Bronchial epithelial cell (primary cell): ENCODE measurements at regions not wholly inside any gene's neighbourhood (a gene's known extent, or its start where the extent isn't known, plus 50 kb on each side); places are given as distances from the start of the nearest gene placed in this dataset.

ENCODE experiments used
- DNase-seq: peaks from one replicate; pipeline ENCODE4 v3.0.0-alpha.2; 2010; ENCODE audit warnings: low read depth
- FAIRE-seq: peaks from 2 replicates; lab custom pipeline; 2011; peaks lifted over from hg19 to GRCh38; lab: Jason Lieb, UNC
- H3K27me3 ChIP-seq: 2 replicates; pipeline ENCODE4 v1.5.1; 2011; ENCODE audit warnings: low read length; ENCODE audit not compliant: control insufficient read depth, insufficient read depth
- H3K36me3 ChIP-seq: 2 replicates; pipeline ENCODE4 v1.5.1; 2011; ENCODE audit warnings: low read length; ENCODE audit not compliant: control insufficient read depth, insufficient read depth
- H3K4me3 ChIP-seq: 2 replicates; pipeline ENCODE4 v1.5.1; 2011; ENCODE audit warnings: mild to moderate bottlenecking, low read depth, low read length, control low read depth
- TF ChIP-seq, protein P1 (sequence below): IDR thresholded peaks from 2 replicates; pipeline ENCODE4 v1.5.1; 2011; ENCODE audit warnings: mild to moderate bottlenecking, moderate library complexity, low read length, control low read depth, inconsistent platforms; ENCODE audit not compliant: insufficient read depth, severe bottlenecking

DNA sequence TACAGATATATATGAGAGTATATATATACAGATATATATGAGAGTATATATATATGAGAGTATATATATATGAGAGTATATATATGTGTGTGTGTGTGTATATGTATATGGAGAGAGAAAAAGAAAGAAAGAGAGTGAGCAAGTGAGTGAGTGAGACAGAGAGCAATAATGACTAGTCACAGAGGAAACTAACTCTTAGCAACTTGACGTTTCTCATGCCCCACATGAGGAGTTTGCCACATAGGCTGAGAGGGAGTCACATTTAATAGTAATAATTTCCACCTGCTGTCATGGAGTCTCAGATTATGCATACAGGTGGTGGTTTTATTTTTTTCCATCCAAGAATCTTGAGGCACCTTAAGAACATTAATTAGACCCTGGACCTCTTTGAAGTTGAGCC, 199.9 kb downstream of the GATA3 start:
- Histone ChIP-seq H3K4me3 (no peak overlapping the region), H3K27me3 (no peaks in the 10 kb centered on the region), H3K36me3 (no peaks in the 10 kb centered on the region)
- TF ChIP-seq, protein P1, sequence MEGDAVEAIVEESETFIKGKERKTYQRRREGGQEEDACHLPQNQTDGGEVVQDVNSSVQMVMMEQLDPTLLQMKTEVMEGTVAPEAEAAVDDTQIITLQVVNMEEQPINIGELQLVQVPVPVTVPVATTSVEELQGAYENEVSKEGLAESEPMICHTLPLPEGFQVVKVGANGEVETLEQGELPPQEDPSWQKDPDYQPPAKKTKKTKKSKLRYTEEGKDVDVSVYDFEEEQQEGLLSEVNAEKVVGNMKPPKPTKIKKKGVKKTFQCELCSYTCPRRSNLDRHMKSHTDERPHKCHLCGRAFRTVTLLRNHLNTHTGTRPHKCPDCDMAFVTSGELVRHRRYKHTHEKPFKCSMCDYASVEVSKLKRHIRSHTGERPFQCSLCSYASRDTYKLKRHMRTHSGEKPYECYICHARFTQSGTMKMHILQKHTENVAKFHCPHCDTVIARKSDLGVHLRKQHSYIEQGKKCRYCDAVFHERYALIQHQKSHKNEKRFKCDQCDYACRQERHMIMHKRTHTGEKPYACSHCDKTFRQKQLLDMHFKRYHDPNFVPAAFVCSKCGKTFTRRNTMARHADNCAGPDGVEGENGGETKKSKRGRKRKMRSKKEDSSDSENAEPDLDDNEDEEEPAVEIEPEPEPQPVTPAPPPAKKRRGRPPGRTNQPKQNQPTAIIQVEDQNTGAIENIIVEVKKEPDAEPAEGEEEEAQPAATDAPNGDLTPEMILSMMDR: no peak
- DNase-seq: no peak
- no peak for FAIRE-seq

DNA sequence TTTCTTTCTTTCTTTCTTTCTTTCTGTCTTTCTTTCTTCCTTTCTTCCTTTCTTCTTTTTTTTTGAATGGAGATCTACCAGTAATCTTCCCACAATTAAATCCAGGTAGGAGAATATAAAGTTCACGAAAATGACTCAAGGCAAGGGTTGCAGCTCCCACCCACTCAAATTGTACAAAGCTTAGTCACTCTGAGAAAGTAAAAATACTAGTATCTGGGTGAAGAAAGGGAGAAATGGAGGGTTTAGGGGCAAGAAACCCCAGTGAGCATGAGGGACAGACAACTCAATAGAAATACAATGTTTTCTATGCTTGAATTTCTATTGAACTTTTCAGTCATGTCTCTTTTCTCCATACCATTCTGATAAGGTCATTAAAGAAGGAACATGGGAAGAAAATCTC, 200.8 kb downstream of the GATA3 start:
- TF ChIP-seq, protein P1: no peak
- Histone ChIP-seq H3K27me3 (no peaks in the 10 kb centered on the region), H3K36me3 (no peaks in the 10 kb centered on the region), H3K4me3 (no peak overlapping the region)
- no peak for FAIRE-seq
- no peak for DNase-seq

DNA sequence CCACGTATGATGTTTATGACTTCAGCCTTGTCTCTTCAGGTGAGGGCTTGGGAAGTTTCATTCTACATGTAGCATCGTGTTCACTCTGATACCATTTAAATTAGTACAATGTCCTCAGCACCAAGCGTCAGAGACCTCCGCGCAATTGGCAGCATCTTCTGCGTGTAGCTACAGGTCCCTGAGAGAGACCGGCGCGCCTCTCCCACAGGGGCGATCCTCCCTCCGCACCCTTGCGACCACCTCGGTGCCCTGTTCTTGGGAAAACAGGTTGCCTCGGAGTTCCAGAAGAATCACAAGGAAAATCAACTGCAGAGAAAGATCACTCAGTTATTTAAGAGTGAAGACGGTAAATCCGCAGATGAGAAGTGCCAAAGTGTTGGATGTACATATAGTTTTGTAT, 206.2 kb downstream of the GATA3 start:
- TF ChIP-seq, protein P1: no peak
- no peak for DNase-seq
- H3K27me3 ChIP-seq: no peaks in the 10 kb centered on the region
- H3K36me3 ChIP-seq: no peaks in the 10 kb centered on the region
- H3K4me3 ChIP-seq: no peak overlapping the region
- FAIRE-seq: no peak

DNA sequence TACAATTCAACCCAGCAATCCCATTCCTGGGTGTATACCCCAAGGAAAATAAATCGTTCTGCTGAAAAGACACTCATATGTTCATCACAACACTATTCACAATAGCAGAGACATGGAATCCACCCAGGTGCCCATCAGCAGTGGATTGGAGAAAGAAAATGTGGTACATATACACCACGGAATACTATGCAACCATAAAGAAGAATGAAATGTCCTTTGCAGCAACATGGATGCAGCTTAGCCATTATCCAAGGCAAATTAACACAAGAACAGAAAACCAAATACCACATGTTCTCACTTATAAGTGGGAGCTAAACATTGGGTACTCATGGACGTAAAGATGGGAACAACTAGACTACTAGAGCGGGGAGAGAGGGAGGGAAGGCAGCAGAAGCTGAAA, 207.8 kb downstream of the GATA3 start:
- TF ChIP-seq, protein P1: no peak

DNA sequence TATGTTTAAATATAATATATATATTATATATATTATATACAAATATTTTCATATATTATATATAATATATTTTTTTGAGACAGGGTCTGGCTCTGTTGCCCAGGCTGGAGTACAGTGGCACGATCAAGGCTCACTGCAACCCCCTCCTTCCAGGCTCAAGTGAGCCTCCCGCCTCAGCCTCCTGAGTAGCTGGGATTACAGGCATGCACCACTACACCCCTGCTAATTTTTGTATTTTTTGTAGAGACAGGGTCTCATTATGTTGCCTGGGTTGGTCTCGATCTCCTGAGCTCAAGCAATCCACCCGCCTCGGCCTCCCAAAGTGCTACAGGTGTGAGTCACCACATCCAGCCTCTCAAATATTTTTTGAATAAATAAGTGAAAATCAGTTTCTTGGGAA, 215.5 kb downstream of the GATA3 start:
- Histone ChIP-seq H3K4me3 (no peak overlapping the region), H3K27me3 (no peaks in the 10 kb centered on the region), H3K36me3 (no peaks in the 10 kb centered on the region)
- DNase-seq (no peak), FAIRE-seq (no peak)
- TF ChIP-seq, protein P1: no peak

More for the DNA sequence above, 207.8 kb downstream of the GATA3 start:
- DNase-seq (no peak), FAIRE-seq (no peak)
- no peak overlapping the region for H3K4me3 ChIP-seq
- no peaks in the 10 kb centered on the region for H3K36me3 ChIP-seq
- H3K27me3 ChIP-seq: no peaks in the 10 kb centered on the region

DNA sequence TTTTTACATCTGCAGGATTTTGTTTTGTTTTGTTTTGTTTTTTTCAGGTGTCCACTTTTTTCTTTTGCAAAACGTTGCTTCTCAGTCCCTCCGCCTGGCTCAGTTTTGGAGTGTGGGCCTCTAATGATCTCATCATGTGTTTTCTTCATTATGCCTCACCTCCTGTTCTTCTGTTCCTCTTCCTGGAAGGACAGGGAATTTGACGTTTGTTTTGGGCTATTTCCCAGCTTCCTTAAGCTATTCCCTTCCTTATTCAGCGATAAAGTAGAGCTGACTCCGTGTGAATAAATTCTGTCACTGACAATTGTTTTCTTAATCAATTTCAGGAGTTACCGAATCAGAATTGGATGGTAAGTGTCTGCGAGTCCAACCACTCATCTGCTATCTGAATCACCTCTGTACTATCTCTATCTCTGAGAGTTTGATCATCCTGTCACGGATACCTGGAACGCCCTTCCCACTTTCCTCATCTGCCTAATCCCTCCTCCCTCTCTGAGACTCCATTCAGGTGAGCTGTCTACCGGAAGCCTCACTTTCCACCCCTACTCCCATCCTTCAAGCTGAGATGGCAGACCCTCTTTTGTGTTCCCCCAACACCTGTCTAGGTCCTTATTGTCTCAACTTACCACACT, 218.4 kb downstream of the GATA3 start:
- no peaks in the 10 kb centered on the region for H3K27me3 ChIP-seq
- DNase-seq: peak; percentile 13
- TF ChIP-seq, protein P1: no peak
- no peak overlapping the region for H3K4me3 ChIP-seq
- H3K36me3 ChIP-seq: no peaks in the 10 kb centered on the region
- FAIRE-seq: no peak
